HG03060 (cell line): ENCODE measurements at regions not wholly inside any gene's neighbourhood (a gene's known extent, or its start where the extent isn't known, plus 50 kb on each side); places are given as distances from the start of the nearest gene placed in this dataset.
"Not testable (repeated sequence)": the region's sequence is repeated elsewhere in the genome, so short reads cannot be mapped to it uniquely, and the experiment has no call there.

Experiments
- ATAC-seq: cut with Tn5 transposase; IDR thresholded peaks from one replicate; pipeline ENCODE4 v1.9.1; 2021; ENCODE audit warnings: low read depth, moderate number of reproducible peaks; ENCODE audit not compliant: unreplicated experiment

- no peak for ATAC-seq
Measured at GRCh38 chr6:141464896-141465295, 667.8 kb upstream of the GJE1 start.

GRCh38 chr6:141464490-141464889, 668.2 kb upstream of the GJE1 start:
- ATAC-seq = peak; percentile 82

DNA sequence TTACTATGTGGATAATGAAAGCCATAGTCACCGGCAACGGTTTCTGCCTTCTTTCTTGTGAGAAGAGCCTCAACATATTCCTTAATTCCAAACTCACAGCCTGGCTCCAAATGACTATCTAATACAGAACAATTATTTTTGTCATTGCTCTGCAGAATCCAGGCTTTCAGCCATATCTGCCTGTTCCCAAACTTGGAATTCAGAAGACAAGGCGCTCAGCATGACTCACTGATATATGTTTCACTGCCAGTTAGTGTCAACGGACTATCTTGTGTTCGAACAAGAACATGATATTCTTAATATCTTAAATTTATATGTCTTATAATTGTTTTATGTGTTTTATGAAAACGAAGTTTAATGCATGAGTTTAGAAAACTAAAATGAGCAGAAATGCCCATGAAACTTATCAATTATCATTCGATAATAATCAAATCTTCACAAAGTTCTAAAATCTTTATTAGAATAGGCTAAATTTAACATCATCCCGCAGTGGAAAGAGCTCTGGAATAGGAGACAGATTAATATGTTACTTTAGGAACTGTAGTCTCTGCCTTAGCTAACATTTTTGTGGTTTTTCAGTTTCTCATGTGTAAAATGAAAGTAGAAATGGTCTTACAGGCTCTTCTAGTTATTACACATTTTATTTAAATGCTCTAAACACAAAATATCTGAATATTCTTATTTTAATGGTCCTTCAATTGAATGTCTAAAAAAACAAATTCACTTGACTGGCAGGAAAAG, 669.3 kb upstream of the GJE1 start:
- ATAC-seq = peak; percentile 67

DNA sequence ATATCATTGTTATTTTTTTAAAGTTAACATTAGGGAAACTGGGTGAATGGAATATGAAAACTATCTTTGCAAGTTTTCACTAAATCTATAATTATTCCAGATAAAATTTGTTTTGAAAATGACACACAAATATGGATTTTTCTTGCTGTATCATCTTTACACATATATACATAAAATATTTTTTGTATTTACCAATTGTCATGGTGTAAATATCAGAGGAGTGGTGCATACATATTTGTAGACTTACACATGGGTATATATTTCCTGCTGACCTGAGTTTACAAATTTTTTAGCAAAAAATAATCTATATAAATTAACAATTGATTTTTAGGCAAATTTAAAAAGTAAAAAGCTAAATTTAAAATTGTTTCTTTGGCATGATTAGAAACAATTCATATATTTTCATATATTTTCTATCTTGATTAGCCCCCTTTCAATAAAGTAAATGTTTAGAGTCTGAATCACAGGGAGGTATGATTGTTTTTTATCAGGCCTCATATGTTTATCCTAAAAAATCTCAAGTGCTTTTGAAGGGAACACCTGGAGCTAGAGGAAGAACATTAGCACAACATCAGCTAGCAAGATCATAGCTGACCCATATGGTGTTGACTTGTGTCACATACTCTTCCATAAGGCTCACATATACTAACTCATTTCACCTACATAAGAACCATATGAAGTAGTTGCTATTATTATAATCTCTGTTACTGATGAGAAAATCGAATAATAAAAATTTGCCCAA, 671.8 kb upstream of the GJE1 start:
- ATAC-seq = no peak

DNA sequence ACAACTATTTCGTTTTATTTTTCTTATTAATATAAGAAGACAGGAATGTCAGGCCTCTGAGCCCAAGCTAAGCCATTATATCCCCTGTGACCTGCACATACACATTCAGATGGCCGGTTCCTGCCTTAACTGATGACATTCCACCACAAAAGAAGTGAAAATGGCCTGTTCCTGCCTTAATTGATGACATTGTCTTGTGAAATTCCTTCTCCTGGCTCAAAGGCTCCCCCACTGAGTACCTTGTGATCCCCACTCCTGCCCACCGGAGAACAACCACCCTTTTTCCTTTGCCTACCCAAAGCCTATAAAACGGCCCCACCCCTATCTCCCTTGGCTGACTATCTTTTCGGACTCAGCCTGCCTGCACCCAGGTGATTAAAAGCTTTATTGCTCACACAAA, 672.5 kb upstream of the GJE1 start:
- not testable (repeated sequence) for ATAC-seq

- not testable (repeated sequence) for ATAC-seq
Measured at GRCh38 chr6:141457984-141458383, 674.7 kb upstream of the GJE1 start.

GRCh38 chr6:141452354-141452686, 680.4 kb upstream of the GJE1 start:
- ATAC-seq = no peak

GRCh38 chr6:141451511-141452353, 681.0 kb upstream of the GJE1 start:
- no peak for ATAC-seq

- ATAC-seq = no peak
Measured at GRCh38 chr6:141451181-141451510, 681.6 kb upstream of the GJE1 start.

DNA sequence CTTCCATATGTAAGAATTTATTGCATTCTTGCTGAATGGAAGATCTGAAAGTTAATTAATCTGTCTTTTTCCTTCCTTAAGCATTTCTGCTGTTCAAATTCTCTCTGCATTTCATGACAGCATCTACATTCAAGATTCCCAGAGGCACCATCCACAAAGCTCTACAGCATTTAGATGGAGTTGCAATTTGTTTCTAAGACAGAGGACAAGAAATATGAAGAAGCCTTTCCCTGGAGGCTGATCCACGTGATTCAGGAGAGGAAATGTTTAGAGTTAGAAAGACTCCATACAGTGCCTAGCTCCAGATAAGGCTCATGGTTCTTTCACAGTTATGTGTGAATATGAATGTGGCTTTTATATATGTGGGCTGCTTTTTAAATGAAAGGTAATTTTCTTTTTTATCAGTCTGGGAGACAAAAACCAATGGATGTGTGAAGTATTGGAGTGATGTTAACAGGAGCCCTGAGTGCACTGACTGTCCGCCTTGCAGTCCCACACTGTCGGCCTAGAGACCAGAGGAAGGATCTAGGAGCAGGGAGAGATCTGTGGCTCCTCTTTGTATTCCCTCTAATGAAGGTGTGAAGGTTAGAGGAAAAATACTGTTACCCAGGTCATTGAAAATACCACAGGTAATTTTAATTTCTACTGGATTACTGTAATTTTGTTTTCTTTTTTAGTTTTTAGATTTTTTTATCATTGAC, 686.6 kb upstream of the GJE1 start:
- no peak for ATAC-seq

DNA sequence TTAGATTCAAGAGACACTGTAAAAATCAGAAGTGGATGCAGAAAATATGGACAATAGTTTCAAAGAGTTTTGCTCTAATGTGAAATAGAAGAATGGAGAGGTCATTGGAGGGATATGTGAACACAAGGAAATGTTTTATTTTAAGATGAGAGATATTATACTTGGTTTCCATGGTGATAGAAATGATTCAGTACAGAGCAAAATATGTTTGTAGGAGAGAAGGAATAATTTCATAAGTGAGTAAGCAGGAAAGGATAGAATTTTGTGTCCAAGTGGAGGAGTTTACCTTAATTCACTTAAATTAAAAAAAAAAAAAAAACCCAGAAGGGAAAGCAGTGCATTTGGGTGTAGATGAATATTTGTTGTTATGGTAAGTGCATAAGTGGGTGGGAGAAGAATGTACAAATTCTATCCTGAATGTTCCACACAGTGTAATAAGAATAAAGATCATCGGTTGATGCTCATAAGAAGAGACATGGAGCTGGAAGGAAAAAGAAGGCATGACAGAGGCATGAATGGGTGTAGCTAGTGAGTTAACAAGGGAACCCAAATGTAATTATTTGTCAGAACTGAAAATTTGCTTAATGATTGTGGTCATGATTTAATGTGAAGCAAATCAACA, 688.9 kb upstream of the GJE1 start:
- ATAC-seq = no peak

DNA sequence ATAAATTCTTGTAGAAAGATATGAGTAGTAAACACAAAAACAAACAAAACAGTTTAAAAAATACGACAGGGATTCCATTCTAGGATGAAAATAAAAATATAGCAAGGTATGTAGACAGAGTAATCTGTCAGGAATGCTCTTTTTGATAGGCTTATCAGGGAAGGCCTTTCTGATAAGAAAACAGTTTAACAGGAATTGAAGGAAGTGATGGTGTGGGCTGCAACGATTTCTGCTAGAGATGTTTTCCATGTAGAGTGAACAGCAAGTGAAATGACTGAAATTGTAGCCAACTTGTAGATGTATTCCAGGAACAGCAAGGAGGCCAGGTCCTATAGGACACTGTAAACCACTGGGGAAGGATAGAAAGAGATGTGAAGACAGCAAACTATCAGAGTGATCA, 689.7 kb upstream of the GJE1 start:
- no peak for ATAC-seq

DNA sequence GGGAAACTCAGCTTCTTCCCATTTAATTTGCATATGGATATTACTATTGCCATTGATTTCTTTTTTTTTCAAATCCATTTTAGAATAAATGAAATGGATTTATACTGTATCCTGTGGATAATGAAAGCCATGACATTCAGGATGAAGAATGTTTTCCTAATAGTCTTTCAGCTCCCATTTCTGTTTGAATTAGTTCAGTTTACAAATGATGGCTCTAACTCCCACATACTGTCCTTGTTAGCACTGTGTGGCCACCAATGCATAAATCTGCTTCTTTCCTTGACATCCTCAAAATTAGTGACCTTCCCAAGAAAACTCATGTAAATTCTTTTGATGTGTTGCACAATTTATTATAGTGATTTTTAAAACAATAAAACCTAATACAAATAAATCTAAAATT, 693.2 kb upstream of the GJE1 start:
- no peak for ATAC-seq

DNA sequence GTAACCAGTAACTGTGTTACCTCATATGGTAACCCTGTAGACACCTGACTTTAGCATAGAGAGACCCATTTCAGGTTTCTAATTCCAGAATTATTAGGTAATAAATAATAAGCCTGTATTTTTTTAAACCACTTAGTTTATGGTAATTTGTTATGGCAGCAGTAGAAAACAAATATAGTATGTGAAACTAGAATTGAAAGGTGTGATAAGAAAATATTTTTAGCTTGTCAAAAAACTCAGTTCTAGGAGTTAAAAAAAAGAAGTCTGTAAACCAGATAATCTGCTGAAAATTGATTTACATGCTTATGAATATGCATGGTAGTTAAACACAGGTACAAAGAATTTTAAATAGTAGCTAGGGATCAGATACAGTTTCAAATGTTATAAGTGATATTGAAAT, 695.0 kb upstream of the GJE1 start:
- ATAC-seq = no peak

DNA sequence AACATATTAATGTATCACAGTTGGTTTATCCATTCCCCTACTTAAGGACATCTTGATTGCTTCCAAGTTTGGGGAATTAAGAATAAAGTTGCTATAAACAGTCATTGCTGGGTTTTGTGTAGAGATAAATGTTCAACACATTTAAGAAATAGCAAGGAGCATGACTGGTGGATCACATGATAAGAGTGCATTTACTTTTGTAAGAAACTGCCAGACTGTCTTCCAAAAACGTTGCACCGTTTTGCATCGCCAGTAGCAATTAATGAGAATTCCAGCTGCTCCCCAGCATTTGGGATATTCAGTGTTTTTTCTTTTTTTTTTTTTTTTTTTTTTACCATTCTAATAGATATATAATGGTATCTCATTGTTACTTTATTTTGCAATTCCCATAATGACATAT, 695.7 kb upstream of the GJE1 start:
- no peak for ATAC-seq

DNA sequence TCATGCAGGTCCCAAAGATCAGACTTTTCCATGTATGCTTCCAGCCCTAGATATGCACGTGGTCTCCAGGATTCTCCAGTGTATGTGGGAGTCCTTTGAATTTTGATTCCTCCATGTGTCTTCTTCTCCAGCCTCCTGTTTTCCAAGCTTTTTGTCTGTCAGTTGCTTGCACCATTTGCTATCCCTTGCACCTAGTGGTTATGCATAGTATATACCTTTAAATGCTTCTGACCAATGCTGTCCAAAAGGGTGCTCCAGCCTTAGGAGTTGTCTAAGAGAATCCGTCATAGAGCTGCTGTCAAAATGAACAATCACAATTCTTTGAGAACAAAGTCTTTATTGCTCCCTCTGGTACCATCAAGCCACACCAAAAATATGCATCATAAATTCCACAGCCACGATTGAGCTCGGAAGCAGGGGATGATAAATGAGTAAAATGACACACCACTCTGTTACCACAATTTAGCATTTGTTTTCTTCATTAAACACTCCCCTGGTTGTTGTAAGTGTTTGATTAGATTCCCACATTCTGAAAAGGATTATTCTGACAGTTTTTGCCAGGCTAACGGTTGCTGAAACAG, 706.2 kb upstream of the GJE1 start:
- no peak for ATAC-seq

GRCh38 chr6:141421378-141421777, 711.3 kb upstream of the GJE1 start:
- no peak for ATAC-seq

DNA sequence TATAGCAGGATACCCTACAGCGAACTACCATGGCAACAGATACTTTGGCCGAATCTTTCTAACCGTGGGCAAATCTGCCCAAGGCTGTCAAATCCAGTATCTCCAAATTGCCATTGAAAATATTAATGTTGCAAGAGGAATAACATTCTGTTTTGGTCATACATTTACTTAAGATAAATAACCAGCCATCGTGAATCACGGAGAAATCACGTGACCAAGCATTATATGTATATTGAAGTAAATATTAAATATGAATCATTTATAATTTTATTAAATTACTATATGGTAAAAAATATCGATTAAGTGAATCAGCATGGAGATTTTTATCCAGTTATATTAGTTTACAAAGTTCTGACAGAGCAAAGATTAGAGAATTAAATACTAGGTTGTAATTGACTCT, 714.6 kb upstream of the GJE1 start:
- ATAC-seq = no peak

- no peak for ATAC-seq
Measured at GRCh38 chr6:141415896-141416295, 716.8 kb upstream of the GJE1 start.

DNA sequence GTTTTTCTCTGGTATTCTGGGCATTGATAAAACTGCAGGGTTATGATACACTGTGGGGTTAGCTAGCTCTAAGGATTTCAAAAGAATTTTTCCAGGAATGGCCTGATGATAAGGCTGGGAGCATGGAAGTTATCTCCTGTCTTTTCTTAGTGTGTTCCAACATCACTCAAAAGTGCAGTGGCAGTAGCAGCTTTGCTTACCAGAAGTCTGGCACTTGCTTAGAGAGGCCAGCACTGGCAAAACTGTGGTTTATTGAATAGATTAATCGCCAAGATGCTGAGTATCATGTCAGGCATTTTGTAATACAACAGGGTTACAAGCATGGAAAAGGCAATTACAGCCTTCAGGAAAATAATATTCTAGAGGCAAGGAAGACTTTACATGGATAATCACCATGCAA, 719.5 kb upstream of the GJE1 start:
- no peak for ATAC-seq
